ENCODE measurements at regions not wholly inside any gene's neighbourhood (a gene's known extent, or its start where the extent isn't known, plus 50 kb on each side); places are given as distances from the start of the nearest gene placed in this dataset.

GRCh38 chr18:10139783-10140410 is 226.1 kb downstream of the VAPA start:
- peak overlapping the region; percentile 9; the same call in 1 of the 2 replicates for H3K4me2 ChIP-seq (ENCODE audit: low read length)
- no peak overlapping the region for H3K9ac ChIP-seq (ENCODE audit: low read length)
- BruUV-seq (replicated peaks): no TSS peak
- no peak overlapping the region for H2AFZ ChIP-seq (ENCODE audit: low read depth, low read length, poor library complexity, severe bottlenecking)
- no peaks in the 10 kb centered on the region for H3K9me3 ChIP-seq (ENCODE audit: control insufficient read depth in 1 of 2, insufficient read depth in 1 of 2, low read depth in 1 of 2, low read length in 2 of 2)
- TF ChIP-seq FOSL1 (IDR thresholded peaks at IDR 0.05; ENCODE audit: low read depth): peak; percentile 54; the same call in 1 of the 2 replicates
- TF ChIP-seq SRF (IDR thresholded peaks at IDR 0.05; ENCODE audit: low read depth): no peak
- no peak for TF ChIP-seq TCF7L2 (IDR thresholded peaks at IDR 0.05; ENCODE audit: borderline replicate concordance, extremely low read depth, insufficient read depth, insufficient read length)
- TF ChIP-seq JUND (IDR thresholded peaks at IDR 0.05): peak; percentile 45; the same call in 1 of the 2 replicates
- no peak for TF ChIP-seq CBX3 (IDR thresholded peaks at IDR 0.05; ENCODE audit: low read depth)
- TF ChIP-seq CTCF (IDR thresholded peaks at IDR 0.05 in 2 of 3, conservative IDR thresholded peaks at IDR 0.05 in 1 of 3; ENCODE audit: borderline replicate concordance in 1 of 3, insufficient read depth in 1 of 3, low read depth in 2 of 3, low read length in 2 of 3): no peak
- TF ChIP-seq SP1 (IDR thresholded peaks at IDR 0.05; ENCODE audit: low read depth): 0 out of 2 replicates have a peak, but pooled peaks have one; percentile 15
- ATAC-seq: 0 out of 2 replicates have a peak, but pooled peaks have one; percentile 27
- H3K27ac ChIP-seq (ENCODE audit: low read depth, low read length): no peak overlapping the region
- ChIA-PET RAD21 (ENCODE audit: low non-redundant PET in 1 of 2, low total read pairs in 2 of 2, uncharacterized antibody in 2 of 2, unreplicated experiment in 2 of 2) (no interaction called here), CTCF (no interaction called here), POLR2A (no interaction called here)
- DNase-seq (ENCODE audit: low read depth, low spot score): no peak
- H3K27me3 ChIP-seq (ENCODE audit: insufficient read depth, low read length): no peaks in the 10 kb centered on the region
- no peaks in the 10 kb centered on the region for H3K36me3 ChIP-seq (ENCODE audit: control insufficient read depth in 1 of 2, insufficient read depth in 2 of 2, low read length in 2 of 2)
- H3K4me1 ChIP-seq (ENCODE audit: control insufficient read depth in 1 of 2, insufficient read depth in 2 of 2, low read length in 2 of 2): peaks cover 6 to 33% of the 10 kb centered on the region in 2 experiments
- intact Hi-C loops (cut with micrococcal nuclease): no loop called here
- no peaks in the 10 kb centered on the region for H3K79me2 ChIP-seq (ENCODE audit: insufficient read depth, low read length)
- H3K4me3 ChIP-seq (replicated peaks in 1 of 2; ENCODE audit: low read depth in 1 of 2, low read length in 2 of 2): no peak overlapping the region
- H3K9me2 ChIP-seq (ENCODE audit: insufficient read depth): no peaks in the 10 kb centered on the region
- no peaks in the 10 kb centered on the region for H4K20me1 ChIP-seq (ENCODE audit: insufficient read depth)

Data from HCT116 (cell line).